GM12864 (cell line): ENCODE measurements at regions not wholly inside any gene's neighbourhood (a gene's known extent, or its start where the extent isn't known, plus 50 kb on each side); places are given as distances from the start of the nearest gene placed in this dataset.

Experiments
- DNase-seq: peaks from one replicate; pipeline ENCODE4 v3.0.0-alpha.2; 2011; ENCODE audit warnings: low read depth
- H3K4me3 ChIP-seq: 2 replicates; pipeline ENCODE4 v1.5.1; 2011; ENCODE audit warnings: mild to moderate bottlenecking, low read depth, low read length, control low read depth
- TF ChIP-seq, protein P1 (sequence below): IDR thresholded peaks from 2 replicates; pipeline ENCODE4 v1.5.1; 2011; ENCODE audit warnings: low read depth, mild to moderate bottlenecking, moderate library complexity, low read length, control low read depth, inconsistent platforms; ENCODE audit errors: missing control alignments

DNA sequence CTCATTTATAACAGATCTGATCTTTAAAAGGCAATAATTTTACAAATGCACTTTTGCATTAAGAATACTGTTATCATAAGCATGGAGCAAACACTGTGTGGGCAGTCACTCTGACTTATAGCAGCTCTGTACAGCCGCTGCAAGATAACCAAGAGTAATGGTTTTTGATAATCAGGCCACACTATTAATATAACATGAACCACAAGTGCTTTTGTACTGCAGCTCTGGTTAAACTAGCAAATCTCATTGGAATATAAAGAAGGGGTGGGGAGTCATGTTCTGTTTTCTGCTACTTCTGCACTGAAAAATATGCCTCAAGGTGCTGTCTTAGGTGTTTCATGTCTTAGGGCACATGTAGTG, 357.4 kb downstream of the LMO4 start:
- no peak for DNase-seq
- TF ChIP-seq, protein P1, sequence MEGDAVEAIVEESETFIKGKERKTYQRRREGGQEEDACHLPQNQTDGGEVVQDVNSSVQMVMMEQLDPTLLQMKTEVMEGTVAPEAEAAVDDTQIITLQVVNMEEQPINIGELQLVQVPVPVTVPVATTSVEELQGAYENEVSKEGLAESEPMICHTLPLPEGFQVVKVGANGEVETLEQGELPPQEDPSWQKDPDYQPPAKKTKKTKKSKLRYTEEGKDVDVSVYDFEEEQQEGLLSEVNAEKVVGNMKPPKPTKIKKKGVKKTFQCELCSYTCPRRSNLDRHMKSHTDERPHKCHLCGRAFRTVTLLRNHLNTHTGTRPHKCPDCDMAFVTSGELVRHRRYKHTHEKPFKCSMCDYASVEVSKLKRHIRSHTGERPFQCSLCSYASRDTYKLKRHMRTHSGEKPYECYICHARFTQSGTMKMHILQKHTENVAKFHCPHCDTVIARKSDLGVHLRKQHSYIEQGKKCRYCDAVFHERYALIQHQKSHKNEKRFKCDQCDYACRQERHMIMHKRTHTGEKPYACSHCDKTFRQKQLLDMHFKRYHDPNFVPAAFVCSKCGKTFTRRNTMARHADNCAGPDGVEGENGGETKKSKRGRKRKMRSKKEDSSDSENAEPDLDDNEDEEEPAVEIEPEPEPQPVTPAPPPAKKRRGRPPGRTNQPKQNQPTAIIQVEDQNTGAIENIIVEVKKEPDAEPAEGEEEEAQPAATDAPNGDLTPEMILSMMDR, result no peak
- H3K4me3 ChIP-seq, result no peak overlapping the region

- H3K4me3 ChIP-seq, result no peak overlapping the region
- DNase-seq, result no peak
- TF ChIP-seq, protein P1, result no peak
Measured at GRCh38 chr1:87686671-87687070, 358.0 kb downstream of the LMO4 start.

- no peak overlapping the region for H3K4me3 ChIP-seq
- TF ChIP-seq, protein P1, result no peak
- DNase-seq, result no peak
Measured at GRCh38 chr1:87688136-87688535, 359.5 kb downstream of the LMO4 start.

GRCh38 chr1:87689487-87689886, 360.8 kb downstream of the LMO4 start:
- no peak overlapping the region for H3K4me3 ChIP-seq
- TF ChIP-seq, protein P1, result no peak
- no peak for DNase-seq

DNA sequence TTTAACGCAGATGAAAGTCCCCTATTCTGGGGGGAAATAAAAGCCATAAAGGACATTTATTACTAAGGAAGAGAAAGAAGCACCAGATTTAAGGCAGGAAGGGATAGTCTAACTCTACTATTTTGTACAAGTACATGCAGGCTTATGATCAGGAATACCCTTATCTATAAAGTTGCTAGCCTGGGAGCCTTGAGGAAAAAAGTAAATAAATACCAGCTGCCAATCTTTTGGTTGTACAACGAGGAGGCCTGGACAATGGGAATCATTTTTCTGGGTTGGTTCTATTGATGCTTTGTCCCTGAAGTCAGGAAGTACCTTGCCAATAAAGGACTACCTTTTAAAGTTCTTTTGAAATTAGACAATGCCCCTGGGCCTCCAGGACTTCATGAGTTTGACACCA, 367.8 kb downstream of the LMO4 start:
- TF ChIP-seq, protein P1, result no peak
- DNase-seq, result no peak
- no peak overlapping the region for H3K4me3 ChIP-seq

DNA sequence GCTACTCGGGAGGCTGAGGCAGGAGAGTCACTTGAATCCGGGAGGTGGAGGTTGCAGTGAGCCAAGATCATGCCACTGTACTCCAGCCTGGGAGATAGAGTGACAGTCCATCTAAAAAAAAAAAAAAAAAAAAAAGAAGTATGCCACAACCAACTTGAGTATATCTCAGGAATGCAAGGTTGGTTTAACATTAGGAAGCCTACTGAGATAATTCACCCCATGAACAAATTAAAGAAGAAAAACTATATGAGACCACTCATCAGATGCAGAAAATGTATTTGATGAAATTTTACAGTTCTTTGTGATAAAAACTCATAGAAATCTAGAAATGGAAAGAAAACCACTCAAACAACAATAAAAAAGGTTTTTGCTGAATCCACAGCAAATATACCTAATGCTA, 373.8 kb downstream of the LMO4 start:
- DNase-seq, result no peak
- TF ChIP-seq, protein P1, result no peak

GRCh38 chr1:87705233-87705632, 376.6 kb downstream of the LMO4 start:
- no peak overlapping the region for H3K4me3 ChIP-seq
- TF ChIP-seq, protein P1, result no peak
- no peak for DNase-seq

More for the DNA sequence above, 373.8 kb downstream of the LMO4 start:
- H3K4me3 ChIP-seq, result no peak overlapping the region
